ENCODE measurements at regions not wholly inside any gene's neighbourhood (a gene's known extent, or its start where the extent isn't known, plus 50 kb on each side); places are given as distances from the start of the nearest gene placed in this dataset.

DNA sequence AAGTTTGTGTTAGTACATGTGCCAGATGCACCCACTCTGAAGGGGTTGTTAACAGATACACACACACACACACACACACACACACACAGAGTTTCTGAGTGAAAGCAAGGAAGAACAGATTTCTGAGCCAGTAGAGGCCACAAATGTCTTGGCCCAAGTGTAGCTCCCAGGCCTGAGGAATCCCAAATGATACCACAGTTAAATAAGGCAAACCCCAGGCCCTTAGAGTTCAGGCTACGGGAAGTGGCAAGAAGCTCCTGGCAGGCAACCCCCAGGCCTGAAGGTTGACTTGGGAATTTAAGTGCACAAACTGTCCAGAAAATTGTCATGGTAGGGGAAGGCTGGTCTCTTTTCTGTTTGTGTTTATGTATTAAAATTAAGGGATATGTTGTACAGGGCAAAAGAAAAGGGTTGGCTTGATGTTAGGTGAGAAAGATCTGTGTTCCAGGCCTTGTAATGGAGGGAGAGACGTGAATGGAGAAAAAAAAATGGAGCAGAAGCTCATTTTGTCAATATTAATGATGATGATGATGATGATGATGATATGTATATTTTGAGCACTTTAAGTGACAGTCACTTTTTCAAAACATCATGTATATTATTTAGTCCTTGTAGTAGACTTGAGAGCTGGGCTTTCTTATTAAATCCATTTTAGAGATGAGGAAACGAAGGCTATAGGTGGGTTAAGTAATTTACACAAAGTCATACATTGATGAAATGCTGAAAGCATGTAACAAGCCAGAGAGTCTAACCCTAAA is 317.0 kb upstream of the JAG1 start:
- H3K4me2 ChIP-seq (ENCODE audit: low read depth, low read length, poor library complexity, severe bottlenecking): no peak overlapping the region
- H3F3A ChIP-seq (ENCODE audit: low read depth): no peaks in the 10 kb centered on the region
- no peaks in the 10 kb centered on the region for H3K27me3 ChIP-seq (ENCODE audit: insufficient read depth, low read length, poor library complexity, severe bottlenecking)
- no peaks in the 10 kb centered on the region for H4K20me1 ChIP-seq (ENCODE audit: insufficient read depth, low read length, poor library complexity, severe bottlenecking)
- H3K9me3 ChIP-seq (ENCODE audit: insufficient read depth, low read depth, low read length): no peaks in the 10 kb centered on the region
- no peak overlapping the region for H3K9ac ChIP-seq (ENCODE audit: low read depth, low read length, poor library complexity, severe bottlenecking)
- no peaks in the 10 kb centered on the region for H3K36me3 ChIP-seq (ENCODE audit: insufficient read depth, low read length)
- no peak overlapping the region for H3K4me3 ChIP-seq (ENCODE audit: low read length, poor library complexity, severe bottlenecking)
- no peak overlapping the region for H2AFZ ChIP-seq (ENCODE audit: low read length)
- TF ChIP-seq, protein P1, sequence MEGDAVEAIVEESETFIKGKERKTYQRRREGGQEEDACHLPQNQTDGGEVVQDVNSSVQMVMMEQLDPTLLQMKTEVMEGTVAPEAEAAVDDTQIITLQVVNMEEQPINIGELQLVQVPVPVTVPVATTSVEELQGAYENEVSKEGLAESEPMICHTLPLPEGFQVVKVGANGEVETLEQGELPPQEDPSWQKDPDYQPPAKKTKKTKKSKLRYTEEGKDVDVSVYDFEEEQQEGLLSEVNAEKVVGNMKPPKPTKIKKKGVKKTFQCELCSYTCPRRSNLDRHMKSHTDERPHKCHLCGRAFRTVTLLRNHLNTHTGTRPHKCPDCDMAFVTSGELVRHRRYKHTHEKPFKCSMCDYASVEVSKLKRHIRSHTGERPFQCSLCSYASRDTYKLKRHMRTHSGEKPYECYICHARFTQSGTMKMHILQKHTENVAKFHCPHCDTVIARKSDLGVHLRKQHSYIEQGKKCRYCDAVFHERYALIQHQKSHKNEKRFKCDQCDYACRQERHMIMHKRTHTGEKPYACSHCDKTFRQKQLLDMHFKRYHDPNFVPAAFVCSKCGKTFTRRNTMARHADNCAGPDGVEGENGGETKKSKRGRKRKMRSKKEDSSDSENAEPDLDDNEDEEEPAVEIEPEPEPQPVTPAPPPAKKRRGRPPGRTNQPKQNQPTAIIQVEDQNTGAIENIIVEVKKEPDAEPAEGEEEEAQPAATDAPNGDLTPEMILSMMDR (conservative IDR thresholded peaks at IDR 0.05; ENCODE audit: low read length): no peak
- no peak for TF ChIP-seq EZH2phosphoT487 (IDR thresholded peaks at IDR 0.05; ENCODE audit: borderline replicate concordance)
- H3K79me2 ChIP-seq (ENCODE audit: insufficient read depth, low read length): no peaks in the 10 kb centered on the region
- H3K4me1 ChIP-seq (ENCODE audit: insufficient read depth, low read length, poor library complexity, severe bottlenecking): no peaks in the 10 kb centered on the region
- no peaks in the 10 kb centered on the region for H3K9me2 ChIP-seq (replicated peaks; ENCODE audit: low read depth, low read length)

DNA sequence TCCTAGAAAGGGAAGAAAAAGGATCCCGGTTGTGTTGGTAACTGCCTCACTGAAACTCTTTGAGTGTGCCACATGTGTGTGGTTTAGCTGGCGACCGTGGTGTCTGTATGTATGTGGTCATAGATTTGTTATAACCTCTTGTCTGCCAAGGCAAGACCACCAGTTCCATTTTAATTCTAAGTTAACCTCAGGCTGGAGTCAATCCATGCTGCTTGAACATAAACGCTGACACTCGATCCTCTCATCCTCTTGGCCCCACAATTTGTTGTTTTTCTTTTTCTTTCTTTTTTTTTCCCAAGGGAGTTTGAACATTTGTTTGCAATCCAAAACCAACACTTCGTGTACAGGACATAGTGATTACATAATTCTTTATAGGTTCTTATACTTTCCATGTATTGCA is 318.9 kb upstream of the JAG1 start:
- Histone ChIP-seq H3K4me2 (ENCODE audit: low read depth, low read length, poor library complexity, severe bottlenecking) (no peak overlapping the region), H3K27me3 (ENCODE audit: insufficient read depth, low read length, poor library complexity, severe bottlenecking) (no peaks in the 10 kb centered on the region), H3K9me2 (replicated peaks; ENCODE audit: low read depth, low read length) (no peaks in the 10 kb centered on the region), H3K4me3 (ENCODE audit: low read length, poor library complexity, severe bottlenecking) (no peak overlapping the region), H3F3A (ENCODE audit: low read depth) (no peaks in the 10 kb centered on the region), H3K9ac (ENCODE audit: low read depth, low read length, poor library complexity, severe bottlenecking) (no peak overlapping the region), H3K79me2 (ENCODE audit: insufficient read depth, low read length) (no peaks in the 10 kb centered on the region), H2AFZ (ENCODE audit: low read length) (no peak overlapping the region), H4K20me1 (ENCODE audit: insufficient read depth, low read length, poor library complexity, severe bottlenecking) (no peaks in the 10 kb centered on the region), H3K9me3 (ENCODE audit: insufficient read depth, low read depth, low read length) (no peaks in the 10 kb centered on the region), H3K4me1 (ENCODE audit: insufficient read depth, low read length, poor library complexity, severe bottlenecking) (no peaks in the 10 kb centered on the region), H3K36me3 (ENCODE audit: insufficient read depth, low read length) (no peaks in the 10 kb centered on the region)
- no peak for TF ChIP-seq EZH2phosphoT487 (IDR thresholded peaks at IDR 0.05; ENCODE audit: borderline replicate concordance)
- TF ChIP-seq, protein P1 (conservative IDR thresholded peaks at IDR 0.05; ENCODE audit: low read length): no peak

DNA sequence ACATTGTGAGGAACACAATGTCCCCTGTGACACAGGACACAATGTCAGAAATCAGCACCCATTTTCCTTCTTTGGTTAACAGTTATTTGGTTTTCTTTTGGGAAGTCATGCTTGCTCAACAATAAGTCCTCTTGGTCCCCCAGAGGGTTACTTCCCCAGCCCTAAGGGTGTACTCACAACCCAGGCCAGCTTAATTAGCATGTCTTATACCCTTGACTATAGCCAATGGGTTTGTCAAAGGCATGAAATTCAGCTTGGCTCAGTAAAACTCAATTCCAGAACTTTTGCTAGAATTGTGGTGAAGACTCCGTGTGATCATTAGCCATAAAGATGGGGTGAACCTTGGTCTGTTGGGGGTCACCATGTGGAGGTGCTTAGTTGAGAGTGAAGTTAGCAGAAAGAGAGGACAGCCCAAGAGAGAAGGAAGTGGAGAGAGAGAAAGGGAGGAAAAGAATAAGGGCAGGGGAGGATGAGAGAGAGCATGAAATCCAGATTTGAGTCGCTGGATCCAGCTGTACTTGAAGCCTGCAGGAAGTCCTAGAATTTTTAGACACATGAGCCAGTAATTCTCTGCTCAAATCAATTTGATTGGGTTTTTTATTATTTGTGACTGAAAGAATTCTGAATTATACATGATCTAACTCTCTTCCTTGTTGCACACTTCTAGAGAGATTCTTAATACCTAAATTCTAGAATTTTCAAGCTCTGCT is 321.3 kb upstream of the JAG1 start:
- Histone ChIP-seq H4K20me1 (ENCODE audit: insufficient read depth, low read length, poor library complexity, severe bottlenecking) (no peaks in the 10 kb centered on the region), H3K9me2 (replicated peaks; ENCODE audit: low read depth, low read length) (no peaks in the 10 kb centered on the region), H3K4me2 (ENCODE audit: low read depth, low read length, poor library complexity, severe bottlenecking) (no peak overlapping the region), H2AFZ (ENCODE audit: low read length) (no peak overlapping the region), H3F3A (ENCODE audit: low read depth) (no peaks in the 10 kb centered on the region), H3K9ac (ENCODE audit: low read depth, low read length, poor library complexity, severe bottlenecking) (no peak overlapping the region), H3K79me2 (ENCODE audit: insufficient read depth, low read length) (no peaks in the 10 kb centered on the region), H3K36me3 (ENCODE audit: insufficient read depth, low read length) (no peaks in the 10 kb centered on the region), H3K4me1 (ENCODE audit: insufficient read depth, low read length, poor library complexity, severe bottlenecking) (no peaks in the 10 kb centered on the region), H3K9me3 (ENCODE audit: insufficient read depth, low read depth, low read length) (no peaks in the 10 kb centered on the region), H3K27me3 (ENCODE audit: insufficient read depth, low read length, poor library complexity, severe bottlenecking) (no peaks in the 10 kb centered on the region), H3K4me3 (ENCODE audit: low read length, poor library complexity, severe bottlenecking) (no peak overlapping the region)
- TF ChIP-seq, protein P1 (conservative IDR thresholded peaks at IDR 0.05; ENCODE audit: low read length): no peak
- TF ChIP-seq EZH2phosphoT487 (IDR thresholded peaks at IDR 0.05; ENCODE audit: borderline replicate concordance): no peak
